WTC11 (cell line): ENCODE measurements at regions not wholly inside any gene's neighbourhood (a gene's known extent, or its start where the extent isn't known, plus 50 kb on each side); places are given as distances from the start of the nearest gene placed in this dataset.
A peak's percentile ranks its signal among the peaks of the same experiment; 100 is the strongest.

ENCODE experiments used
- ATAC-seq: fragments of 200-7000 bp; cut with Tn5 transposase; 2 replicates; pipeline ENCODE4 v1.10.0; 2021; ENCODE audit warnings: mild to moderate bottlenecking, moderate library complexity
- CTCF ChIA-PET: fragments of 300-600 bp; sonication (Branson Sonifier 250); formaldehyde crosslinking; loops from one replicate; lab custom pipeline; 2021; ENCODE audit warnings: antibody characterized with exemption; lab: Charles Lee
- POLR2A ChIA-PET: fragments of 350-600 bp; sonication (Branson Sonifier 250); formaldehyde crosslinking; loops from one replicate; lab custom pipeline; 2021; ENCODE audit warnings: antibody characterized with exemption; lab: Charles Lee
- DNase-seq: peaks from one replicate; pipeline ENCODE4 v3.0.0; 2021; ENCODE audit warnings: low spot score
- H3K27ac Mint-ChIP-seq: 2 replicates; pipeline ENCODE4 v1.8.0; 2021; ENCODE audit warnings: mixed read lengths
- H3K27me3 Mint-ChIP-seq: 2 replicates; pipeline ENCODE4 v1.8.0; 2021; ENCODE audit warnings: low read depth, mild to moderate bottlenecking, moderate library complexity, mixed read lengths
- H3K36me3 Mint-ChIP-seq: 2 replicates; pipeline ENCODE4 v1.8.0; 2021; ENCODE audit warnings: mixed read lengths
- H3K4me1 Mint-ChIP-seq: 2 replicates; pipeline ENCODE4 v1.8.0; 2022; ENCODE audit warnings: mixed read lengths
- H3K4me3 Mint-ChIP-seq: 2 replicates; pipeline ENCODE4 v1.8.0; 2021; ENCODE audit warnings: mild to moderate bottlenecking, moderate library complexity, mixed read lengths
- H3K9me3 Mint-ChIP-seq: 2 replicates; pipeline ENCODE4 v1.8.0; 2021; ENCODE audit warnings: mixed read lengths
- E2F5 ChIP-seq: sonication (generic); formaldehyde crosslinking; IDR thresholded peaks from 2 replicates; pipeline ENCODE4 v1.8.1; 2022; ENCODE audit warnings: mild to moderate bottlenecking, moderate library complexity, missing genetic modification reagents
- HMGA2 ChIP-seq: fragments of 250-450 bp; sonication (Bioruptor Pico); IDR thresholded peaks from 2 replicates; pipeline ENCODE4 v1.4.0; 2021; ENCODE audit warnings: mild to moderate bottlenecking, moderate library complexity
- IRF2 ChIP-seq: sonication (generic); formaldehyde crosslinking; IDR thresholded peaks from 2 replicates; pipeline ENCODE4 v1.8.0; 2022; ENCODE audit warnings: low read depth, missing genetic modification reagents, borderline replicate concordance
- MLX ChIP-seq: sonication (generic); formaldehyde crosslinking; IDR thresholded peaks from 2 replicates; pipeline ENCODE4 v1.8.1; 2023; ENCODE audit warnings: mild to moderate bottlenecking, missing genetic modification reagents, moderate library complexity
- NR3C1 ChIP-seq: sonication (generic); formaldehyde crosslinking; conservative IDR thresholded peaks from 2 replicates; pipeline ENCODE4 v1.8.1; 2023; ENCODE audit warnings: low read depth, mild to moderate bottlenecking, missing genetic modification reagents
- RORB ChIP-seq: fragments of 250-450 bp; sonication (Bioruptor Pico); IDR thresholded peaks from 2 replicates; pipeline ENCODE4 v1.9.0; 2021; ENCODE audit warnings: mild to moderate bottlenecking
- SMAD3 ChIP-seq: sonication (generic); formaldehyde crosslinking; IDR thresholded peaks from 2 replicates; pipeline ENCODE4 v1.8.0; 2022; ENCODE audit warnings: missing genetic modification reagents, mild to moderate bottlenecking, borderline replicate concordance
- TCF7 ChIP-seq: sonication (generic); formaldehyde crosslinking; IDR thresholded peaks from 2 replicates; pipeline ENCODE4 v1.8.0; 2022; ENCODE audit warnings: mild to moderate bottlenecking, low read depth, missing genetic modification reagents, moderate library complexity
- USF1 ChIP-seq: sonication (generic); formaldehyde crosslinking; IDR thresholded peaks from 2 replicates; pipeline ENCODE4 v1.8.0; 2022; ENCODE audit warnings: mild to moderate bottlenecking, missing genetic modification reagents
- USF2 ChIP-seq: sonication (generic); formaldehyde crosslinking; IDR thresholded peaks from 2 replicates; pipeline ENCODE4 v1.8.1; 2023; ENCODE audit warnings: mild to moderate bottlenecking, missing genetic modification reagents, moderate library complexity
- ZNF121 ChIP-seq: sonication (generic); formaldehyde crosslinking; IDR thresholded peaks from 2 replicates; pipeline ENCODE4 v1.8.0; 2023; ENCODE audit warnings: missing genetic modification reagents
- ZNF138 ChIP-seq: sonication (generic); formaldehyde crosslinking; conservative IDR thresholded peaks from 2 replicates; pipeline ENCODE4 v1.8.1; 2022; ENCODE audit warnings: mild to moderate bottlenecking, moderate library complexity, missing genetic modification reagents
- ZNF263 ChIP-seq: sonication (generic); formaldehyde crosslinking; IDR thresholded peaks from 2 replicates; pipeline ENCODE4 v1.8.1; 2022; ENCODE audit warnings: low read depth, mild to moderate bottlenecking, moderate library complexity, missing genetic modification reagents
- ZNF416 ChIP-seq: fragments of 250-450 bp; sonication (Bioruptor Pico); IDR thresholded peaks from 2 replicates; pipeline ENCODE4 v1.9.0; 2021; ENCODE audit warnings: mild to moderate bottlenecking, inconsistent platforms
- ZNF425 ChIP-seq: fragments of 250-450 bp; sonication (Bioruptor Pico); conservative IDR thresholded peaks from 2 replicates; pipeline ENCODE4 v1.9.0; 2021; ENCODE audit warnings: mild to moderate bottlenecking
- ZNF512 ChIP-seq: sonication (generic); formaldehyde crosslinking; IDR thresholded peaks from 2 replicates; pipeline ENCODE4 v1.8.1; 2022; ENCODE audit warnings: missing genetic modification reagents, borderline replicate concordance
- ZNF532 ChIP-seq: fragments of 250-450 bp; sonication (Bioruptor Pico); IDR thresholded peaks from 2 replicates; pipeline ENCODE4 v1.9.0; 2021; ENCODE audit warnings: mild to moderate bottlenecking, borderline replicate concordance

- TF ChIP-seq ZNF121 (CRISPR knock-in tag) = no peak
- TF ChIP-seq ZNF416 = no peak
- TF ChIP-seq ZNF138 = no peak
- no peak for TF ChIP-seq HMGA2 (CRISPR knock-in tag)
- no peak for TF ChIP-seq SMAD3 (CRISPR knock-in tag)
- no peak for TF ChIP-seq NR3C1 (CRISPR knock-in tag)
- TF ChIP-seq IRF2 = no peak
- TF ChIP-seq RORB (CRISPR knock-in tag) = no peak
- ChIA-PET CTCF (interaction anchor here (0.6 to 1.0 kb wide), 3 partner anchors 24 to 240 kb away, joined by 4 to 5 read pairs (median 5); no protein-coding TSS in a partner anchor), POLR2A (no interaction called here)
- no peaks in the 10 kb centered on the region for H3K36me3 Mint-ChIP-seq
- peaks cover 38% of the 10 kb centered on the region for H3K4me1 Mint-ChIP-seq
- peak; percentile 60 for DNase-seq
- H3K4me3 Mint-ChIP-seq = no peak overlapping the region
- no peak overlapping the region for H3K27ac Mint-ChIP-seq
- H3K27me3 Mint-ChIP-seq = peaks cover 28% of the 10 kb centered on the region
- H3K9me3 Mint-ChIP-seq = no peaks in the 10 kb centered on the region
- peak; percentile 55 for ATAC-seq
Measured at GRCh38 chr19:5394551-5395505, 54.2 kb upstream of the PTPRS start.

- Mint-ChIP-seq H3K27ac (no peak overlapping the region), H3K4me3 (no peak overlapping the region), H3K4me1 (peaks cover 38% of the 10 kb centered on the region), H3K9me3 (no peaks in the 10 kb centered on the region), H3K36me3 (no peaks in the 10 kb centered on the region)
- CTCF ChIA-PET = no interaction called here
- ATAC-seq (no peak), DNase-seq (no peak)
- POLR2A ChIA-PET = no interaction called here
- TF ChIP-seq NR3C1 (CRISPR knock-in tag) = no peak
- TF ChIP-seq ZNF512 (CRISPR knock-in tag) = no peak
- TF ChIP-seq, all 79 proteins: peak for 0
- H3K27me3 Mint-ChIP-seq = peaks cover 28% of the 10 kb centered on the region
Measured at GRCh38 chr19:5395556-5395955, 54.9 kb upstream of the PTPRS start.

GRCh38 chr19:5396096-5396939 is 55.7 kb upstream of the PTPRS start:
- Mint-ChIP-seq H3K27ac (no peak overlapping the region), H3K27me3 (peaks cover 32% of the 10 kb centered on the region), H3K36me3 (no peaks in the 10 kb centered on the region), H3K9me3 (no peaks in the 10 kb centered on the region), H3K4me1 (peaks cover 38% of the 10 kb centered on the region), H3K4me3 (peak overlapping the region; percentile 3)
- peak; percentile 17 for ATAC-seq
- CTCF ChIA-PET = interaction anchor here (1.5 to 2.1 kb wide), 2 partner anchors 18 to 103 kb away, joined by 4 to 7 read pairs; no protein-coding TSS in a partner anchor
- no peak for DNase-seq
- POLR2A ChIA-PET = no interaction called here
- TF ChIP-seq ZNF425 (CRISPR knock-in tag) (no peak), USF1 (CRISPR knock-in tag) (no peak), E2F5 (no peak), ZNF263 (CRISPR knock-in tag) (no peak), ZNF532 (no peak), TCF7 (no peak), MLX (CRISPR knock-in tag) (no peak), USF2 (CRISPR knock-in tag) (no peak)
